HG03558 (cell line): ENCODE measurements at regions not wholly inside any gene's neighbourhood (a gene's known extent, or its start where the extent isn't known, plus 50 kb on each side); places are given as distances from the start of the nearest gene placed in this dataset.
"Not testable (repeated sequence)": the region's sequence is repeated elsewhere in the genome, so short reads cannot be mapped to it uniquely, and the experiment has no call there.

Source experiments
- ATAC-seq: cut with Tn5 transposase; IDR thresholded peaks from one replicate; pipeline ENCODE4 v1.9.1; 2021; ENCODE audit warnings: moderate number of reproducible peaks; ENCODE audit not compliant: unreplicated experiment; ENCODE audit errors: extremely low read depth

GRCh38 chr1:187960125-187960638, 1131.4 kb downstream of the PLA2G4A start:
- no peak for ATAC-seq

- ATAC-seq: no peak
Measured at GRCh38 chr1:187961895-187962294, 1133.1 kb downstream of the PLA2G4A start.

GRCh38 chr1:187971851-187972250, 1143.1 kb downstream of the PLA2G4A start:
- ATAC-seq: no peak

- ATAC-seq: no peak
Measured at GRCh38 chr1:187977298-187977697, 1148.5 kb downstream of the PLA2G4A start.

GRCh38 chr1:187985145-187985896, 1156.6 kb downstream of the PLA2G4A start:
- ATAC-seq: no peak

- ATAC-seq: peak; percentile 64
Measured at GRCh38 chr1:187985897-187986654, 1157.3 kb downstream of the PLA2G4A start.

- no peak for ATAC-seq
Measured at GRCh38 chr1:187987236-187987776, 1158.6 kb downstream of the PLA2G4A start.

- no peak for ATAC-seq
Measured at GRCh38 chr1:187991944-187992343, 1163.2 kb downstream of the PLA2G4A start.

- no peak for ATAC-seq
Measured at GRCh38 chr1:187996780-187997179, 1168.0 kb downstream of the PLA2G4A start.

GRCh38 chr1:187999973-188000372, 1171.2 kb downstream of the PLA2G4A start:
- ATAC-seq: no peak

- not testable (repeated sequence) for ATAC-seq
Measured at GRCh38 chr1:188003687-188004086, 1174.9 kb downstream of the PLA2G4A start.

- ATAC-seq: no peak
Measured at GRCh38 chr1:188004849-188005248, 1176.1 kb downstream of the PLA2G4A start.

GRCh38 chr1:188006354-188006753, 1177.6 kb downstream of the PLA2G4A start:
- ATAC-seq: no peak

GRCh38 chr1:188013222-188013849, 1184.6 kb downstream of the PLA2G4A start:
- not testable (repeated sequence) for ATAC-seq

- ATAC-seq: no peak
Measured at GRCh38 chr1:188017921-188018320, 1189.2 kb downstream of the PLA2G4A start.

GRCh38 chr1:188022661-188023060, 1193.9 kb downstream of the PLA2G4A start:
- no peak for ATAC-seq

GRCh38 chr1:188023206-188023605, 1194.5 kb downstream of the PLA2G4A start:
- no peak for ATAC-seq

- ATAC-seq: peak; percentile 48
Measured at GRCh38 chr1:188027613-188028012, 1198.9 kb downstream of the PLA2G4A start.

GRCh38 chr1:188037572-188037971, 1208.8 kb downstream of the PLA2G4A start:
- ATAC-seq: not testable (repeated sequence)

- no peak for ATAC-seq
Measured at GRCh38 chr1:188043536-188044245, 1214.9 kb downstream of the PLA2G4A start.
